OCI-LY7 (cell line): ENCODE measurements at regions not wholly inside any gene's neighbourhood (a gene's known extent, or its start where the extent isn't known, plus 50 kb on each side); places are given as distances from the start of the nearest gene placed in this dataset.

Source experiments
- CTCF ChIP-seq: fragments of 200-600 bp; sonication (generic); conservative IDR thresholded peaks from 2 replicates; pipeline ENCODE4 v1.5.1; 2014; ENCODE audit warnings: mild to moderate bottlenecking, antibody characterized with exemption, low read length, moderate library complexity, mixed read lengths
- EZH2phosphoT487 ChIP-seq: fragments of 200-600 bp; sonication (generic); IDR thresholded peaks from 2 replicates; pipeline ENCODE4 v1.6.1; 2018; ENCODE audit warnings: low read depth, borderline replicate concordance, mild to moderate bottlenecking, mixed run types, antibody characterized with exemption, low read length, moderate library complexity, mixed read lengths

- TF ChIP-seq EZH2phosphoT487 = no peak
- TF ChIP-seq CTCF = no peak
Measured at GRCh38 chr6:91976797-91977196, 1389.9 kb upstream of the MAP3K7 start.
